NOMO-1 treated with dmso at 0.1 percent for 144 hours (cell line): ENCODE measurements at regions not wholly inside any gene's neighbourhood (a gene's known extent, or its start where the extent isn't known, plus 50 kb on each side); places are given as distances from the start of the nearest gene placed in this dataset.
A peak's percentile ranks its signal among the peaks of the same experiment; 100 is the strongest.

Experiments
- DNase-seq: peaks from one replicate; lab custom pipeline; 2025; ENCODE audit not compliant: unreplicated experiment; lab: John Stamatoyannopoulos, UW

DNA sequence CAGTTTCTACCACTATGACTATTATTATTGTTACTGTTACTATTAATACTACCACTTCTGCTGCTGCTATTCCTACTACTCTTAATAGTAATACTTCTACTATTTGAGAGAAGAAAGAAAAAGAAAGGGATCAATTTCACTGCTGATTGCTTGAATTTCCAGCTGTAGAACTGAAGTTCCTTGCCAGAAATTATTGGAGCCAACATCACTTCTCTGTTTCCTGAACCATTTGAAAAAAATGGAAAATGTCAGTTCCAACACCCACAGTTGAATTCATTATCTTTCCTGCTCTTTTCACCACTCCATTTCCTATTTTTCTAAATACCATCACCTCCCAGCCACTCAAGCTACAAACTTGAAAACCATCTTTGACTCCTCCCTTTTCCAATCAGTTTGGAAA, 54.1 kb upstream of the PIK3C2G start:
- no peak for DNase-seq

DNA sequence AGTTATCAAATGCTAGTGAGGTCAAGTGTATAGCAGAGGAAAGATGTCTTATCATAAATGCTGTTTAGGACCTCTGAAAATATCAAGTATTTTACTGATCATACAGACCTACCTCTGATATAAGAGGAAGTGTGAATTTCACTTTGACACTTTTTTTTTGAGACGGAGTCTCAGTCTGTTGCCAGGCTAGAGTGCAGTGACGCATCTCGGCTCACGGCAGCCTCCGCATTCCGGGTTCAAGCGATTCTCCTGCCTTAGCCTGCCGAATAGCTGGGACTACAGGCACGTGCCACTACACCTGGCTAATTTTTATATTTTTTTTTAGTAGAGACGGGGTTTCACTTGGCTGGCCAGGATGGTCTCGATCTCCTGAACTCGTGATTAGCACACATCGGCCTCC, 55.1 kb upstream of the PIK3C2G start:
- no peak for DNase-seq

DNA sequence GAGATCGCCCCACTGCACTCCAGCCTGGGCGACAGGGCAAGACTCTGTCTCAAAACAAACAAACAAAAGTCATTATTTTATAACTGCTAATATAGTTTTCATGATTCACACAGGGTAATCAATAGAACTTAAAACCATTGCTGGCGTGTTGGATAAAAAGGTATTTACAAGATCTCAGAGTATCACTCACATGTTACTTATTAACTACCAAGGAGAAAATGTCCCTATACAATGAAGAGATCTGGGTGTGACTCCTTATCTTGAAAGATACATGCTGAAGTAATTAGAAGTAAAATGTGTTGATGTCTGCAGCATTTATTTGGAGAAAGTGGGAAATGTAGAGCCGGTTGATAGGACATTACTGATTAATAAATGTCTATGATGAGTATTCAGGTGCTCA, 57.3 kb upstream of the PIK3C2G start:
- DNase-seq: no peak

DNA sequence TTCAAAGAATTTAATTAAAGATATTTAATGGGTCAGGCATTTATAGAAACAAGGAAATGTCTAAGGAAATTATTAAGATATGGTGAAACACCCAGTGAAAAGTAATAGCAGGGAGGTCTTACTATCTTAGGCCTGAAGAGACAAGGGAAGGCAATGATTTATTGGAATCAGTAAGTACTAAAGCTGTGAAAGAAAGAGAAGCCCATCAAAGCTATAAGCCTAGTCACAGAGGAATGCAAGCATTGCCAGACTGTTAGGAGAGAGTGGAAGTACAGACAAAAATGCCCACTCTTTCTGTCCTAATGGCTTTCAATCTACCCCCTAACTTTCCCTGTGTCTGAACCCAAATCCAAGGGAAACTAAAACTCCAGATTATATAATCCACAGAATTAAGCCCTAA, 69.2 kb upstream of the PIK3C2G start:
- DNase-seq: no peak

DNA sequence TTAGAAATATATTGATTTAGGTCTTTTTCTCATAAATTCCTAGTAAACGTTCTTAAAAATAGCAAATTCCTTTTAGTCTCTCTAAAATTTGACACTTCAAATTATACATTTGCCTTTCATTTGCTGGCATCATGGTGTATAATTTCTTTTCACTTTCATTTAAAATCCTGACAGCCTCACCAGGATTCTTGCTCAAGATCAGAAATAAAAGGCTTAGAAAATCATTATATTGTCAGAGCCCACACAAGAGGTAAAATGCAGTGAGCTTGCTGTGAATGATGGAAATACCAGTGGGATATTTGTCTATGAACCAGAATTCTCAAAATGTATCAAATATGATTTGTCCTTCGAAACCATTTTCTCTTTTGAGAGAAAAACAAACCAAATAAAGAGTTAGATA, 78.2 kb upstream of the PIK3C2G start:
- DNase-seq: no peak

DNA sequence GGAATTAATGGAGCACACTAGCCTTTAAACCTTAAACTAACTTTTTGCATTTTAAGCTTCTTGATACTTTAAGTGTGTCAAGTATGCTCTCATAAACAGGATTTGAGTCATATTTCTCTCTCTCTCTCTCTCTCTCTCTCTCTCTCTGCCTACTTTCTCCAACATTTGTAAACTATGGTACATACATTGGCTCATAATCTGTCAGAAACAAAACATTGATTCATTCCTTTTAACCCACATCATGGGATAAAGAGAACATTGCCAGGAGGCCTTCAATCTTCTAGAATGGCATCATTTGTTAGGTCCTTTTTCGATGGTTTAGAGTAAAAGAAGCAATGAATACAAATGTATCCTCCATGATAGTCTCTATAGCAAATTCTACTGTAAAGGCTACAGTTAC, 81.6 kb upstream of the RERGL start:
- DNase-seq: no peak

DNA sequence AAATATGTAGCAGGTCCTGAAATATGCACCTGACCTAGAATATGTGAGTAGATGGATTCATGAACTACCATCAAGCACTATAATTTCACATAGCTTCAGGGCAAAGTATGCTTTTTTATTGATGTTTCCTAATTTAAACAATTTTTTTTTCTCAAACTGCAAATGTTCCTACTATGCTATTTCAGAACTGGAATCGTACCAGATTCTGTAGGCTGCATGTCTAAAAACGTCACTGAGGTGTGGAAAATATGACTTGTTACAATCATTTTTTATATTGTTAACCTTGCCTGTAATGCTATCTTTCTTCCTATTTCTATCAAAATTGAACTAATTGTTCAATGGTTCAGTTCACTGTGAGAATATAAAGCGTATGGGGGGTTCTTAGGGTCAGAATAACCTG, 78.0 kb upstream of the RERGL start:
- no peak for DNase-seq

DNA sequence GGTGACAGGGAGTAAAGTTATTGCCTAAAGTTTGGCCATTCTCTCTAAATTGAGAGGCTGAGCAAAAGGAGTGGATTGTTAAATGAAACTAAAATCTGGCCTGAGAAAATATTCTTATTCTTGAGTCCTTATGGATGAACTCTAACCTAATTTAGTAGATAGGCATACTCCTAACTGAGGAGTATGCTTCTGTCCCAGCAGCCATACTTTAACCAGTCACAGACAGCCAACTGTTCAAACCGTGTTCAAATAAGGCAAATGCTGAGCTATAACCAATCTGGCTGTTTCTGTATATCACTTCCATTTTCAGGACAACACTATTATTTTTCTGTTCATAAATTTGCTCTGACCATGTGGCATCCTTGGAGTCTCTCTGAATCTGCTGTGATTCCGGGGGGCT, 75.9 kb upstream of the RERGL start:
- no peak for DNase-seq

DNA sequence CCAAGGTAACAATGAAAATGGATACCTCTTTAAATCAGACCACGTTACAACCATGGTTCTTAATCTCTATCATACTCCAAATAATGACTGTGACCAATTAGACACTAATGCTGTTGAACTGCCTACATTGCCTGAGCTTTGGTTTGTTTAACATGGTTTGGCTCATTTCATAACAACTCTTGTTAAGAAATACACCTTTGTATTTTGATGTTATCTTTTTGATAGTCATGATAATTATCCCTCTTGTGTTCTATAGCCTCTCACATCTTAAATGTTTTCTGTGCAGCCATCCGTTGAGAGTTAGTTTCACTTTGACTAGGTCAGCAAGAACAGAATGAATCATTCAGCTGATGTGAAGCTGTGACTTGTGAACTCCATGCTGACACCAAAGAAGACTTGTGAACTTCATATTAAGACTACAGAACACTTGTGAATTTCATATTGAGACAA, 75.5 kb upstream of the RERGL start:
- no peak for DNase-seq

DNA sequence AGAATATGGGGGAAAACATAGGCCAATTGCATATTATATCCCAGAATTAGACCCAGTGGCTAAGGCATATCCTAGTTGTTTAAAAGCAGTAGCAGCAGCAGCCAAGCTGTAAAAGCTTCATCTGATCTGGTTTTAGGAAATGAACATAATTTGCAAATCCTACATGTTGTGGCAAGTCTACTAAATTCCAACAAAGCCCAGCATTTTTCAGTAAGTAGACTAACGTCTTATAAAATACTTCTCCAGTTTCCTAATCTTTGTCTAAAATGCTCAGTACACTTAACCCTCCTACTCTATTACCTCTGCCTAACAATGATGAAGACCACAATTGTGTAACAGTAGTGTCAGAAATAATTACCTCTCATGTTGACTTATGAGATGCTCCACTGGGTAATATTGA, 70.9 kb upstream of the RERGL start:
- DNase-seq: no peak

DNA sequence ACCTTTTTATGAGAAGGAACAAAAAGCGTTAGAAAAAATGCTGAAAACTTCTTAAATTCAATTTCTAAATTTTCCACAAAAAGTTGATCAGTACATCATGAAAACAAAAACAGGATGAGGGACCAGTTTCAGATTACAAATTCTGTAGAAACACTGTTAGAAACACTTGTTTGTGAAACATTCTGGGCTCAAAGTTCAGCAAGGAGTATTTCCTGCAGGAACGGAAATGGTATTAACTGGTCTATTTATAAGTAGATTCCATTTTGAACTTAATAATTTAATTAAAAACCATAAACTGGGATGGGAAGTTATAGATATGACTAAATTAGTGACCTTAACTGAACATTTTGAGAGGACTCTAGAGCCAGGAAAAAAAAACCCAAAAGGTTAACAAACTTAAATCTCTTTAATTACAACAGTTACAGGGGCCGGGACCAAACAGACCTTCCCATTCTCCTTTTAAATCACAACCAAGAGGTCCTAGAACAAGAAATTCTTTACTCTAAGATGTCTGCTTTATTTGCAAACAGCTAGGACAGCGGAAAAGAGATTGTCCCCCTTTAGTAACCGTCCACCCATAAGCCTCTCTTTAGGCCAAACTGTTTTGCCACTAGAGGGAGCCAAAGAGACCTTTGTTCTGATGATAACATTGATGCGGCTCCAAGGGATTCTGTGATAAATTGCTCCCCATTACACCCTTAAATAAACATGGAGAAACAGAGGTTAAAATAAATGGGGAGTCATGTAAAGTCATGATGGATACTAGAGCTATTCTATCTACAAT, 69.0 kb upstream of the RERGL start:
- no peak for DNase-seq

DNA sequence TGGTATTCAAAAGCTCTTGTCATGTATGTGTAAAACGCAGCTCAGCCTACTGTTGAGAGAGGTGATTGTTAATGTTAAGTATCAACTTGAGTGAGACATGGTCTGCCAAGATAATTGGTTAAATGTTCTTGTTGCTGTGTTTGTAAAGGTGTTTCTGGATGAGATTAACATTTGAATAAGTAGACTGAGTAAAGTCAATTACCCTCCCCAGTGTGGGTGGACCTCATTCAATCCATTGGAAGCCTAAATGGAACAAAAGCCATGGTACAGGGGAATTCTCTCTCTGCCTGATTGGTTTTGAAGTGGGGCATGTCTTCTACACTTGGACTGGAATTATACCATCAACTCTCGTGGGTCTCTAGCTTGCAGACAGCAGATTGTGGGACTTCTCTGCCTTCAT, 63.8 kb upstream of the RERGL start:
- DNase-seq: no peak

DNA sequence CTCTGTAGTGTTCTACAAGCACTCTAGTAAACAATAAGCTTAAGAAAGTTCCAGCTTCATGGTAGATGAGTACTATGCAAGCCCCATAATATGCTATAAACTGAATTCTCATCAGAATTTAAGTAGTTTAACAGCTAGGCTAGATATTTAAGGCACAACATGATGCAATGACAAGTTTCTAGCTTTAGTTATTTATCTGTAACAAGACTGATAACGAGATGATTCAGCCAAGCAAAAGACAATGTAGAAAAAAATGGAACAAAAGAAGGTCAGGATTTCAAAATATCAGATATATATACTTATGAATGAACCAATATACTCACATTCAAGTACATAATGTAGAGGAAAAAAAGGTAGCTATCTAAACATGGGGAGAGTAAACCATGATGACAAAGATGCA, 61.0 kb upstream of the RERGL start:
- no peak for DNase-seq

DNA sequence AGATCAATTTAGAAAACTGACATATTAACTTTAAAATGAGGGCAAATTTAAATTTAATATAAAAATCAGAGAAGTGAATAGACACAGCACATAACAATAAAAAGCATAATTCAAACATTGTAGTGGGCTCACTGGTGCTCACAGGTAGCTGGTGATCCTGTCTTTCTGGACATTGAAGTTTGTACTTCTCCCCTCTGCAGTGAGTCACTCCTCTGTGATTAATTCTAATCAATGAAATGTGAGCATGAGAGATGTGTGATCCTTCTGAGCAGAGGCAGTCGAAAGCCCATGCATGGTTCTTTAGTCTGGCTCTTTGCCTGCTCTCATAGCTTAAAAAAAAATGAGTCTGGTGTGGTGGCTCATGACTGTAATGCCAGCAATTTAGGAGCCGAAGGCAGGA, 59.0 kb upstream of the RERGL start:
- no peak for DNase-seq

DNA sequence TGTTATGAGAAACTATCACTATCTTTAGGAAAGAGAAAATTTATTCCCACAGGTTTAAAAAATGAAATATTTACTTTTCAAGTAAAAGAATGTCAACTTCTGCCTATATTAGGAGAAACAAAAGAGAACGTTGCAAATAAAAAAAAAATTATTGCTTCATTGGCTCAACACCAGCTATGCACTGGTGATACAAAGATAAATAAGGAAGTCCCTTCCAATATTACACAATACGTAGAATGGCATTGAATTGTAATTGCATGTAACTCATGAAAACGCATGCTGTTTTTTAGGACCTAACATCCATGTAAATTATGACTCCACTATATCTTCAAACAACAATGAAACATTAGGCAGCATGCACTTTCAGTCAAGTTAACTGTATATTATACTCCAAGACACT, 56.4 kb upstream of the RERGL start:
- DNase-seq: peak; percentile 50

DNA sequence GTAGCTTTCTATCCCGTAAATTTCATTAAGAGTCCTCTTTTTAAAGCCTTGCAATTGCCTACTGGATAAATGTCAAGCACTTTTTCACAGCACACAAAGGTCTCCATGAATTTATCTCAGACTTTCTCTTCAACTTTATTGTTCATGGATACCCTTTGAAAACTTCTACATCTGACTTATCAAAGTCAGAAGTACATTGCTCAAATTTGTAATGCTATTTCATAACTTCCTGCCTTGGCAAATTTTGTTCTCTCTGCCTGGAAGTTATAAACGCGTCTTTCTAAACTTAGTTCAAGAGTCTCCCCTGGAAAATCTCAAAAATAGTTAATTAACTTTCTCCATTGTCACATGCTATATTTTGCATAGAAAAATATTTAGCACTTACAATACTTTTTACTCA, 55.9 kb upstream of the RERGL start:
- peak; percentile 38 for DNase-seq

DNA sequence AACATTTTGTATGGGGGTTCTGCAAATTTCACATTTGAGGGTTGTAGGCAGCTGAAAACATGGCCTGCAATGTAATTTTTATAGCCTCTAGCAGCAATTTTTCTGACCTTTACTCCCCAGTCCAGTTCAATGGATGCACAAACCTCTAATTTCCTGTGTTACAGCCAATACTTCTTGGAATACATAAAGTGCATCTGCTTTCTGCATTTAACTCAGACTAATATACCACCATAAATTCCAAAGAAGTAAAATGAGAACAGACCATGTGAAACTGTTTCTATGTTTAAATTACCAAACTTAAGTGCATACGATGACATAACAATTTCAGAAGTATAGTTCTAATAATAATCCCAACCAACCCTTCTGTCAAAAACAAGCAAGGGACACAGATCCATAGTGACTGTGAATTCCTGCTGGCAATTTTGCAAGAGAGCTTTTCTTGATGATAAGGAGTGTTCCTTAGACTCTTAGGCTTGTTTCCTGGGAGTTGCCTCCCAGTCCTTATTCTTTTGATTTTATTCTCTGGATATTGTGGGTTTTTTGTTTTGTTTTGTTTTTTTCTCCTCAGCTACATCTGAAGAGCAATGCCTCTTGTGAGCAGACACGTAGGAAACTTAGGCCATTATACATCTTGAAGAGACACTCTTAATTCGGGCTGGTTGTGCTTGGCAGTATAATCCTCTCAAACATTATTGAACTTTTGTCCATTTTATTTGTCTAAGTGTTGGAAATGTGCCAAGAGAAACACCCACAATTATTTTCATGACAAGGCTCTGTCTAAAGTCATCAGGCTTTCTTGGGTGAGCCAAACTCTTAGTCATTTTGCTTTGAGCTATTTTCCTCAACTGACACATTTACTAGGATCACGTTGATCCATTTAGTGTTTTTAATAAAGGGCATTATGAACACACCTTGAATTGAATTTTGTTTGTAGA, 51.3 kb upstream of the RERGL start:
- DNase-seq: no peak

DNA sequence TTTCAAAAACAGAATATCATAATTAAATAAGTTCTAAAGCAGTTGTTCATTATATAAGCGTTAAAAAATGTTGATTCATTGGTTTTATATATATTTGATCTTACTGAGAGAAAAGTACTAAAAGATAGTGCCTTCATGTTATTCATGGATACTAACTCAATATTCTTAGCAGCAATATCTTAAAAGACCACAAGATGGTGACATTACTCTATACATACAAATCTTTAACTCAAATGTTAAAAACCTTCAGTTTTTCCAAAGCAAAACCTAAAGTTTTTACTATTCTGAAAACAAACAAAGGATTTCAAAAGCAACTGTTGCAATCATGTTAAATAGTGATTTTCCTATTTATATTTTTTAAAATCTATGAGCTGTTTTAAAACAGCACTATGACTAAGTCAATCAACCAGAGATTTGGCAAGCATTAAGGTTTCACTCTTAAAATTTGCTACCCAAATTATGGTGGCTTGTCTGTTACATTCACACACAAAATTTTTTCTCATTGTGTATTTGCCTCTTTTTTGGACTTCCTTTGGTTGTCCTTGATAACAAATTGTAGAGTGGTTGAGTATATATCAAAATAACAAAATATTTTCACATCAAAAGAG, 50.1 kb upstream of the RERGL start:
- DNase-seq: no peak
